Endothelial cell of umbilical vein (primary cell): ENCODE measurements at regions not wholly inside any gene's neighbourhood (a gene's known extent, or its start where the extent isn't known, plus 50 kb on each side); places are given as distances from the start of the nearest gene placed in this dataset.

Experiments used
- BruUV-seq: library from RNA; stranded (reverse); fragments of 400-500 nt; replicated peaks from 2 replicates; lab custom pipeline; 2021; lab: Mats Ljungman, UMichigan
- CTCF ChIA-PET: fragments of 300-600, 350-600 bp; sonication (Branson Sonifier 250); formaldehyde crosslinking; loops from one replicate; lab custom pipeline; 2021; ENCODE audit warnings: antibody characterized with exemption, inconsistent platforms; lab: Charles Lee
- POLR2A ChIA-PET: fragments of 300-600, 350-600 bp; sonication (Branson Sonifier 250); formaldehyde crosslinking; loops from one replicate; lab custom pipeline; 2021; ENCODE audit warnings: antibody characterized with exemption, inconsistent platforms; lab: Charles Lee
- DNase-seq: peaks from one replicate; pipeline ENCODE4 v3.0.0-alpha.2; 2011; ENCODE audit warnings: low read depth, low spot score
- FAIRE-seq: peaks from 2 replicates; lab custom pipeline; 2011; peaks lifted over from hg19 to GRCh38; lab: Jason Lieb, UNC
- H2AFZ ChIP-seq: 2 replicates; pipeline ENCODE4 v1.6.0; 2012; ENCODE audit warnings: low read depth, low read length, control low read depth, inconsistent platforms
- H3K27ac ChIP-seq: 2 replicates; pipeline ENCODE4 v1.5.1; 2011; ENCODE audit warnings: low read depth, mild to moderate bottlenecking, control low read depth, low read length, moderate library complexity; ENCODE audit not compliant: insufficient read depth
- H3K27me3 ChIP-seq, 2 experiments: 2 replicates each; pipeline versions ENCODE4 v1.6.0 to v1.6.1; 2011; ENCODE audit warnings: low read length in 2 of 2, mixed read lengths in 1 of 2; ENCODE audit not compliant: control insufficient read depth in 2 of 2, insufficient read depth in 2 of 2
- H3K36me3 ChIP-seq, 2 experiments: 2 replicates in 1 of 2; 3 replicates in 1 of 2; pipeline ENCODE4 v1.5.1; 2011; ENCODE audit warnings: low read length in 2 of 2, mild to moderate bottlenecking in 1 of 2, moderate library complexity in 1 of 2; ENCODE audit not compliant: control insufficient read depth in 2 of 2, insufficient read depth in 2 of 2; ENCODE audit errors: extremely low read depth in 1 of 2
- H3K4me1 ChIP-seq: 3 replicates; pipeline ENCODE4 v1.5.1; 2011; ENCODE audit warnings: mild to moderate bottlenecking, low read length; ENCODE audit not compliant: control insufficient read depth, insufficient read depth; ENCODE audit errors: extremely low read depth
- H3K4me2 ChIP-seq: 2 replicates; pipeline ENCODE4 v1.6.1; 2011; ENCODE audit warnings: low read length, control low read depth, mixed read lengths; ENCODE audit not compliant: insufficient read depth
- H3K4me3 ChIP-seq, 3 experiments: fragments of 200-600 bp in 1 of 3; sonication (generic), shearing (Covaris generic) in 1 of 3; replicated peaks in 1 of 3; 2 replicates each; pipeline ENCODE4 v1.5.1; 2011 to 2016; ENCODE audit warnings: control low read depth in 3 of 3, low read length in 3 of 3, mild to moderate bottlenecking in 2 of 3, inconsistent platforms in 1 of 3, low read depth in 1 of 3, moderate library complexity in 1 of 3; ENCODE audit not compliant: insufficient read depth in 1 of 3
- H3K79me2 ChIP-seq: 2 replicates; pipeline ENCODE4 v1.6.0; 2012; ENCODE audit warnings: low read length, inconsistent platforms; ENCODE audit not compliant: control insufficient read depth, insufficient read depth
- H3K9ac ChIP-seq: replicated peaks from 2 replicates; pipeline ENCODE3; 2011; ENCODE audit warnings: low read length, control low read depth; ENCODE audit not compliant: insufficient read depth; ENCODE audit errors: extremely low read depth
- H3K9me1 ChIP-seq: replicated peaks from 3 replicates; pipeline ENCODE4 v1.6.0; 2011; ENCODE audit warnings: mild to moderate bottlenecking, low read length; ENCODE audit not compliant: control insufficient read depth, insufficient read depth; ENCODE audit errors: extremely low read depth
- H3K9me3 ChIP-seq: replicated peaks from 2 replicates; pipeline ENCODE4 v1.5.1; 2012; ENCODE audit warnings: low read length, inconsistent platforms; ENCODE audit not compliant: control insufficient read depth, insufficient read depth
- H4K20me1 ChIP-seq: replicated peaks from 2 replicates; pipeline ENCODE3; 2011; ENCODE audit warnings: mild to moderate bottlenecking, low read length; ENCODE audit not compliant: control insufficient read depth, insufficient read depth; ENCODE audit errors: extremely low read depth
- EZH2 ChIP-seq: IDR thresholded peaks from 2 replicates; pipeline ENCODE4 v1.6.1; 2012; ENCODE audit warnings: borderline replicate concordance, low read depth, mild to moderate bottlenecking, moderate library complexity, low read length, inconsistent platforms; ENCODE audit not compliant: severe bottlenecking
- FOS ChIP-seq: IDR thresholded peaks from 2 replicates; pipeline ENCODE4 v1.6.1; 2011; ENCODE audit warnings: mild to moderate bottlenecking, low read length, moderate library complexity, borderline replicate concordance; ENCODE audit not compliant: insufficient read depth
- GATA2 ChIP-seq: IDR thresholded peaks from 2 replicates; pipeline ENCODE4 v1.7.0; 2011; ENCODE audit warnings: low read depth, mild to moderate bottlenecking, moderate library complexity, mixed read lengths, low read length; ENCODE audit not compliant: insufficient read length, insufficient read depth
- JUN ChIP-seq: IDR thresholded peaks from 2 replicates; pipeline ENCODE4 v1.6.1; 2011; ENCODE audit warnings: borderline replicate concordance, low read depth; ENCODE audit not compliant: insufficient read length, insufficient read depth
- MAX ChIP-seq: IDR thresholded peaks from 2 replicates; pipeline ENCODE4 v1.6.1; 2011; ENCODE audit not compliant: insufficient read depth, insufficient read length
- MYC ChIP-seq: IDR thresholded peaks from one replicate; pipeline ENCODE4 v1.6.1; 2011; ENCODE audit warnings: mild to moderate bottlenecking, low read depth, low read length
- POLR2A ChIP-seq: IDR thresholded peaks from 2 replicates; pipeline ENCODE4 v1.6.1; 2012; ENCODE audit warnings: low read depth, mild to moderate bottlenecking, control low read depth, low read length
- POLR2AphosphoS5 ChIP-seq: IDR thresholded peaks from 2 replicates; pipeline ENCODE4 v1.6.1; 2012; ENCODE audit warnings: low read depth, mild to moderate bottlenecking, control low read depth, low read length, moderate library complexity; ENCODE audit not compliant: insufficient read depth
- dilution Hi-C: fragments of 300-500 bp; cut with MboI; formaldehyde crosslinking; loops from one replicate; pipeline ENCODE4 v1.15.0; 2019; ENCODE audit warnings: low sequenced_read_pairs; ENCODE audit not compliant: extremely low pct_ligation_motif_present
- intact Hi-C: fragments of 100-400 bp; cut with micrococcal nuclease; formaldehyde crosslinking; loops from one replicate; pipeline ENCODE4 v1.10.0; 2022
- TF ChIP-seq, protein P1 (sequence below), 2 donors: IDR thresholded peaks; 1 replicate in 1 of 2; 2 replicates in 1 of 2; pipeline ENCODE4 v1.5.1; 2011; ENCODE audit warnings: low read length in 2 of 2, mild to moderate bottlenecking in 2 of 2, moderate library complexity in 2 of 2, control low read depth in 1 of 2, inconsistent platforms in 1 of 2, low read depth in 1 of 2; ENCODE audit not compliant: insufficient read depth in 1 of 2; ENCODE audit errors: extremely low read depth in 1 of 2

DNA sequence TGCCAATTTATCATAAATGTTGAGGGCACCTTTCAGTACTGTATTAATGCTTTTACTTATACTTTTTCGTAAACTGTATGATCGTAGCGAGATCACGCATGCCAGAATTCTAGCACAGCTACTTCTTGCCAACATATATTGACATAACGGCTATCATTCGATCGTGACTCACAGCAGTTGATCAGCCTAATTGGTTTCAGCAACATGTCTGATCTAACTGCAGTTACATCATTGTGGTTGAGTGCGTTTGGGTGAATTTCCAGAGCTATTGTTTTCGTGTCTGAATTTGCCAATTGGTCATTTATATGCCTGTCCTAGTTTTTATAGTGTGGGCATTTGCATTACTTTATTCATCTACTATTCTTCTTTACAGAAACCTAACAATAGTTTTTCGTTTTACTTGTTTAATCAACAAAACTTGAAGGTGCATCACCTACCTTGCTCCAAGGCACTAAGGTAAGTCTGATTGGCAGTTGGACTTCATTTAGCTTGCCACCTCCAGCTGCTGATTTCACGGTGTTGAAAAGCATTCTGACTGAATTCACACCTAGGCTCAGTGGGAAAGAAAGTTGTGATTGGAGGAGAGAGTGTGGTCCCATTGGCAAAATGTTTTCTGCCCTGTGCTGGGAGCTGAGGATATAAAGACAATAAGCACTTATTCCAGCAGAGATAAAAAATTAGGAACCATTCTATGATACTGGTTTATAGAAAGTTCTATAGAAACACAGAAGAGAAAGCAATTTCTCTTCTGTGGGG is 120.9 kb upstream of the RGMA start:
- intact Hi-C loops = no loop called here
- H2AFZ ChIP-seq = no peak overlapping the region
- no peak for FAIRE-seq
- no TSS peak for BruUV-seq
- no peak for DNase-seq
- no peak for TF ChIP-seq POLR2A
- no peak overlapping the region for H3K4me2 ChIP-seq
- no peaks in the 10 kb centered on the region for H3K79me2 ChIP-seq
- no peak overlapping the region for H3K4me3 ChIP-seq
- no peaks in the 10 kb centered on the region for H3K27me3 ChIP-seq
- CTCF ChIA-PET = no interaction called here
- no peak overlapping the region for H3K27ac ChIP-seq
- no peaks in the 10 kb centered on the region for H3K4me1 ChIP-seq
- no peaks in the 10 kb centered on the region for H4K20me1 ChIP-seq
- peaks cover 2% of the 10 kb centered on the region for H3K9me3 ChIP-seq
- H3K36me3 ChIP-seq = no peaks in the 10 kb centered on the region
- no peak overlapping the region for H3K9ac ChIP-seq
- H3K9me1 ChIP-seq = no peaks in the 10 kb centered on the region
- dilution Hi-C loops = no loop called here
- POLR2A ChIA-PET = no interaction called here

- ChIA-PET CTCF (no interaction called here), POLR2A (no interaction called here)
- no peak overlapping the region for H3K4me2 ChIP-seq
- H2AFZ ChIP-seq = no peak overlapping the region
- no TSS peak for BruUV-seq
- no peak overlapping the region for H3K9ac ChIP-seq
- H3K27me3 ChIP-seq = no peaks in the 10 kb centered on the region
- no peaks in the 10 kb centered on the region for H3K79me2 ChIP-seq
- no peak for FAIRE-seq
- H3K4me3 ChIP-seq = no peak overlapping the region
- H3K36me3 ChIP-seq = no peaks in the 10 kb centered on the region
- dilution Hi-C loops (no loop called here), intact Hi-C loops (no loop called here)
- no peak for DNase-seq
- H3K9me1 ChIP-seq = no peaks in the 10 kb centered on the region
- no peaks in the 10 kb centered on the region for H4K20me1 ChIP-seq
- peaks cover 2% of the 10 kb centered on the region for H3K9me3 ChIP-seq
- TF ChIP-seq FOS (no peak), EZH2 (no peak), GATA2 (no peak), POLR2AphosphoS5 (no peak), POLR2A (no peak), MAX (no peak), MYC (no peak), JUN (no peak)
- TF ChIP-seq, protein P1, sequence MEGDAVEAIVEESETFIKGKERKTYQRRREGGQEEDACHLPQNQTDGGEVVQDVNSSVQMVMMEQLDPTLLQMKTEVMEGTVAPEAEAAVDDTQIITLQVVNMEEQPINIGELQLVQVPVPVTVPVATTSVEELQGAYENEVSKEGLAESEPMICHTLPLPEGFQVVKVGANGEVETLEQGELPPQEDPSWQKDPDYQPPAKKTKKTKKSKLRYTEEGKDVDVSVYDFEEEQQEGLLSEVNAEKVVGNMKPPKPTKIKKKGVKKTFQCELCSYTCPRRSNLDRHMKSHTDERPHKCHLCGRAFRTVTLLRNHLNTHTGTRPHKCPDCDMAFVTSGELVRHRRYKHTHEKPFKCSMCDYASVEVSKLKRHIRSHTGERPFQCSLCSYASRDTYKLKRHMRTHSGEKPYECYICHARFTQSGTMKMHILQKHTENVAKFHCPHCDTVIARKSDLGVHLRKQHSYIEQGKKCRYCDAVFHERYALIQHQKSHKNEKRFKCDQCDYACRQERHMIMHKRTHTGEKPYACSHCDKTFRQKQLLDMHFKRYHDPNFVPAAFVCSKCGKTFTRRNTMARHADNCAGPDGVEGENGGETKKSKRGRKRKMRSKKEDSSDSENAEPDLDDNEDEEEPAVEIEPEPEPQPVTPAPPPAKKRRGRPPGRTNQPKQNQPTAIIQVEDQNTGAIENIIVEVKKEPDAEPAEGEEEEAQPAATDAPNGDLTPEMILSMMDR (IDR thresholded peaks at IDR 0.05; ENCODE audit: extremely low read depth in 1 of 2, insufficient read depth in 1 of 2, low read depth in 1 of 2, low read length in 2 of 2) = no peak
- no peaks in the 10 kb centered on the region for H3K4me1 ChIP-seq
- no peak overlapping the region for H3K27ac ChIP-seq
Observed at GRCh38 chr15:93206893-93207292, 117.9 kb upstream of the RGMA start.
